GM23248 (cell line): ENCODE measurements at regions not wholly inside any gene's neighbourhood (a gene's known extent, or its start where the extent isn't known, plus 50 kb on each side); places are given as distances from the start of the nearest gene placed in this dataset.

Experiments used
- EZH2 ChIP-seq: fragments of 200-600 bp; sonication (generic); IDR thresholded peaks from 2 replicates; pipeline ENCODE4 v1.6.1; 2018; ENCODE audit warnings: antibody characterized with exemption, mild to moderate bottlenecking; ENCODE audit not compliant: insufficient read depth, poor library complexity, severe bottlenecking
- EZH2phosphoT487 ChIP-seq: fragments of 200-600 bp; sonication (generic); IDR thresholded peaks from 2 replicates; pipeline ENCODE4 v1.6.1; 2018; ENCODE audit warnings: antibody characterized with exemption, moderate library complexity, mild to moderate bottlenecking, low read depth; ENCODE audit not compliant: insufficient read depth

DNA sequence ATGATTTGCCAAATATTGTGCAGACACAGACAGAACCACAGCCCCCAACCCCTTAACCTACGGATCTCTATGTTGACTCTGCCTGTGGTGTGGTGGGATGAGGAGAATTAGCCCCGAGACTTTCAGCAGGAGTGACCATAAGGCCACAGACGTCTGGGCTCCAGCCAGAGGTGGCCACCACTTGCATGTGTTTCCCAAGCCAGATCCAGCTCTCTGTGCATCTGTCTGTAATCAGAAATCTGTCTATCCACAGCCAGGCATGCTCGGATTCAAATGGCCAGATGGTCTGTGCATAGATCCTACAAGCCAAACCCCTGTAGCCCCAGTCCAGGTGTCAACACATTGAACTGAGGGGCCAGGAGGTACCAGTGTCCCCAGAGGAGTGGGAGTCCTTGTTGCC lies 140.6 kb downstream of the SYF2 start:
- TF ChIP-seq EZH2phosphoT487: no peak
- TF ChIP-seq EZH2: no peak
